GM12891 (cell line): ENCODE measurements at regions not wholly inside any gene's neighbourhood (a gene's known extent, or its start where the extent isn't known, plus 50 kb on each side); places are given as distances from the start of the nearest gene placed in this dataset.

Experiments
- POLR2A ChIP-seq: IDR thresholded peaks from 2 replicates; pipeline ENCODE4 v1.6.1; 2011; ENCODE audit warnings: low read depth, low read length, control low read depth
- POLR2AphosphoS5 ChIP-seq: IDR thresholded peaks from 2 replicates; pipeline ENCODE4 v1.6.1; 2011; ENCODE audit warnings: low read depth, low read length, control low read depth
- TAF1 ChIP-seq: IDR thresholded peaks from 2 replicates; pipeline ENCODE4 v1.6.1; 2011; ENCODE audit warnings: low read depth, low read length, control low read depth

DNA sequence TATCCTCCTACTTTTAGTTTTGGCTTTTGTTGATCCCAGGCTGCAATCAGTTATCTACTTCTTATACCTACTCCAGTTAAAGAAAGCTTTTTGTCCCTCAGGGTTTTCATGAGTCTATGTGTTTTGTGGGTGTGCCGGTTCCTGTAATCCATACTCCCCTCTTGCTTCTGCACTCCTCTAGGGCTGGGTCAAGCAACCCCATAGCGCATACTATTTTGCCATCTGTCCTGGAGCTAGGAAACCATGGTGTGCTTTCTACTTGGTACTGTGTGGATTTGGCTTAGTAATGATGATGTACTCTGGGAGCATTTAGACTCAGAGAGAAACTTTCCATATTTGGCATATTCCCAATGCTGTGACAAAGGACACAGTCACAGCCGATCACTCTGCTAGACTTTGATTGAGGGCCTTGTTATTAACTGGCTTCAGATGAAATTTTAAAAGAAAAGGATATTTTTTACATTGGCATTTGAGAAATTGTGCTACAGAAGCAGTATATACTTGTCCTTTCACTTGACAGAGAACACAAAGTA is 86.1 kb upstream of the GRXCR1 start:
- no peak for TF ChIP-seq POLR2A
- TF ChIP-seq POLR2AphosphoS5 = no peak
- no peak for TF ChIP-seq TAF1
